ENCODE measurements at regions not wholly inside any gene's neighbourhood (a gene's known extent, or its start where the extent isn't known, plus 50 kb on each side); places are given as distances from the start of the nearest gene placed in this dataset.

DNA sequence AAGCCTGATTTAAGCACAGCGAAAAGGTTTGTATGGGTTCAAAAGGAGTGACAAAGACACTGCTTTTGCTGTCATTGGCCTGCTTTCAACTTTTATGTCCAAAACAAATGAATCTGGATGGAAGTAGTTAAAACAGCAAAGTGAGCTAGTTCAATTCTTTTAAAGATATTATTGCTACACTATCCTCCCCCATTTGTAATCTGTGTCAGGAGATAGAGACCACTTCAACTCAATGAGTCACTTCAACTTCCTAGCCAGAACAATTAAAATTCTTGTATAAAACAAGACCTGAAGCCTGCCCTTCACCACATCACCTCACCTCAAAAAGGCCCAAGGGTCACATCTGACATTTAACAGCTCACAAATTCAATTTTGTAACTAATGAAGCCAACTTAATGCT, 364.1 kb upstream of the LYPLAL1 start:
- no peaks in the 10 kb centered on the region for H3K36me3 Mint-ChIP-seq (ENCODE audit: insufficient read depth)
- ATAC-seq (no peak), DNase-seq (no peak)
- no peaks in the 10 kb centered on the region for H3K4me1 Mint-ChIP-seq (ENCODE audit: low read depth)
- H3K4me3 Mint-ChIP-seq: no peak overlapping the region
- H3K9me3 Mint-ChIP-seq: peaks cover 3% of the 10 kb centered on the region
- H3K27me3 Mint-ChIP-seq (ENCODE audit: low read depth): no peaks in the 10 kb centered on the region

DNA sequence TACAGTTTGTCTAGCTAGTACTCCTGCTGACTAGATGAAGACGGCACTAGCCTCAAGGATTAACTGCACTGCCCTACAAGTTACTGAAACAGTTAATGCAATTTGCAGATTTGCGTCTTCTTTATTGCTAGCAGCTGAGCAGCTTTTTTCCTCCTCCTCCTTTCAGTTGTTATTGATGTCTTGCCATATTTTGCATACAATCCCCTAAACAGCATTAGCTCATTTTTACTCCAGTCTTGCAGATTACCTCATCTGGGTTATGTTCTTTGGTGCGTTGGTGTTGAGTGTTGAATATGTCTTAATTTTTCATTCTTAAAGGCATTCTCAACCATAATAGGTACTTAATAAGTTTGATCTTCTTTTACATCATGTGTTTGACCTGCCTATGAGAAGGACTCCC, 363.4 kb upstream of the LYPLAL1 start:
- ATAC-seq: no peak
- no peaks in the 10 kb centered on the region for H3K4me1 Mint-ChIP-seq (ENCODE audit: low read depth)
- peaks cover 3% of the 10 kb centered on the region for H3K9me3 Mint-ChIP-seq
- H3K4me3 Mint-ChIP-seq: no peak overlapping the region
- H3K27me3 Mint-ChIP-seq (ENCODE audit: low read depth): no peaks in the 10 kb centered on the region
- no peaks in the 10 kb centered on the region for H3K36me3 Mint-ChIP-seq (ENCODE audit: insufficient read depth)
- no peak for DNase-seq

DNA sequence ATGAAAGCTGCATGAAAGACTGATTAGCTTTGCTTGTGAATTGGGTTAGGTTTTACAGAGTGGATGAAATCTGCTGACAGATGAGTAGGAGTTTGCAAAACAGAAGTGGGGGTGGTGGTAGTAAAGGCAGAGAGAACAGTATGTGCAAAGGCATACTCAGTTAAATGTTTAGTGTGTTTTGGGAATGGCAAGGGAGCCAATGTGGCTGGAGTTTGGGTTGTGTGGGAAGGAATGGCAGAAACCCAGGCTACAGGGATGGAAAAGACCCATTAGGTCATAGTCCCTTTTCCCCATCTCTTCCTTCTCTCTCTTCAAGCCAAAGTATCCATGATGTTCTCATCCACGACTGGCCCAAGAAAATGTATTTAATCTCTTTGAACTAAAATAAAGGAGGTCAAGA, 362.2 kb upstream of the LYPLAL1 start:
- no peaks in the 10 kb centered on the region for H3K4me1 Mint-ChIP-seq (ENCODE audit: low read depth)
- no peak overlapping the region for H3K4me3 Mint-ChIP-seq
- H3K27me3 Mint-ChIP-seq (ENCODE audit: low read depth): no peaks in the 10 kb centered on the region
- H3K9me3 Mint-ChIP-seq: peaks cover 3% of the 10 kb centered on the region
- DNase-seq: no peak
- H3K36me3 Mint-ChIP-seq (ENCODE audit: insufficient read depth): no peaks in the 10 kb centered on the region
- ATAC-seq: no peak

DNA sequence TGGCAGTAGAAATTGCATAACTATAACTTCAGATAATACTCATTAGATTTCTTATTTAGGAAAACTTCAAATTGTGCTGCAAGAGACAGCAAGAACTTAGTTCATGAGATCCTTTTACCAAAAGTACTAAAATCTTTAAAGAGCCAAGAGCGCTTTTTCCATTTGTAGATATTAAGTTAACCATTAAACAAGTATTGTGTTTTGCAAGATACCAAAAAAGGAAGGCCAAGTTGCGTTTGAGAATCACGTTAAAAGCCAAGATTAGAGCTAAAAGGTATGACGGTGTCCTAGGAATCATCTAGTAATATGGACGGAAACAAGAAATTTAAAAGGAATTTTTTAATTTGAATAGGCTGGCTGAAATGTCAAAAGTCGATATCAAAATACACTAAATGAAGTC, 361.3 kb upstream of the LYPLAL1 start:
- no peaks in the 10 kb centered on the region for H3K27me3 Mint-ChIP-seq (ENCODE audit: low read depth)
- H3K36me3 Mint-ChIP-seq (ENCODE audit: insufficient read depth): no peaks in the 10 kb centered on the region

DNA sequence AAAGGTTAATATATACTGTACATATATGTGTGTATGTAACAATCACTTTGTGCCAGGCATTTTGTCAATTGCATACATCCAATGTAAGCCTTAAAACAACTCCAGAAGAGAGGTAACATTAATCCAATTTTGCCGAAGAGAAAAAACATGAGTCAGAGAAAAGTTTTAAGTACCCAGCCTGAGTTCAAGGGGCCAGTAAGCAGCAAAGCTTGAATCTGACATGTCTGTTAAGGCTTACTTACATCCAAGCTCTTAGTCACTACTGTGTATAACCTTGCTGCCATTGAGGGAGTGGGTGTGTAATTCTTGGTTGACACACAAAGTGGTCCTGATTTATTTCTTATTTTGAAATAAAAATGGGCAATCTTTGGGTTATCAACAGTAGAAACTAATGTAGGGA, 360.4 kb upstream of the LYPLAL1 start:
- no peaks in the 10 kb centered on the region for H3K36me3 Mint-ChIP-seq (ENCODE audit: insufficient read depth)
- ATAC-seq (no peak), DNase-seq (no peak)
- H3K9me3 Mint-ChIP-seq: peaks cover 3% of the 10 kb centered on the region
- no peaks in the 10 kb centered on the region for H3K4me1 Mint-ChIP-seq (ENCODE audit: low read depth)
- no peaks in the 10 kb centered on the region for H3K27me3 Mint-ChIP-seq (ENCODE audit: low read depth)
- H3K4me3 Mint-ChIP-seq: no peak overlapping the region

More for the DNA sequence above, 361.3 kb upstream of the LYPLAL1 start:
- no peak for ATAC-seq
- Mint-ChIP-seq H3K4me3 (no peak overlapping the region), H3K9me3 (peaks cover 3% of the 10 kb centered on the region), H3K4me1 (ENCODE audit: low read depth) (no peaks in the 10 kb centered on the region)
- DNase-seq: no peak

DNA sequence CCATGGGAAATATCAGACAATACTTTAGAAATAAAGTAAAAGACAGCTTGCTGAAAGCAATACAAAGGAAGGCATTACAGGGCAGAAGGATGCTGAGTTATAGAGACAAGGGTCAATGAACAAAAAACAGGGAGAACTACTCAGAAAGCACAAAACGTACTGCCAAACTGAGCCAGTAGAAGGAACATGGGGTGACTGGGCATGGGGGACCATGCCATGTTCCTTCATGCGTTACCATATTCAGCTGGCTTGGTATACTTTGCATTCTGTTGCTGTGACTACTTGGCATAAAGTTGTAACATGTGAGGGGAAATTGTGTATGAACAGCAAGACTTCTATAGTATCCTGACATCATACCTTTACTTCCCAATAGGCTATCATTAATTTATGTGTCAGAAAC, 358.6 kb upstream of the LYPLAL1 start:
- Mint-ChIP-seq H3K27me3 (ENCODE audit: low read depth) (no peaks in the 10 kb centered on the region), H3K36me3 (ENCODE audit: insufficient read depth) (no peaks in the 10 kb centered on the region), H3K4me1 (ENCODE audit: low read depth) (no peaks in the 10 kb centered on the region), H3K9me3 (no peaks in the 10 kb centered on the region), H3K4me3 (no peak overlapping the region)
- DNase-seq (no peak), ATAC-seq (no peak)

DNA sequence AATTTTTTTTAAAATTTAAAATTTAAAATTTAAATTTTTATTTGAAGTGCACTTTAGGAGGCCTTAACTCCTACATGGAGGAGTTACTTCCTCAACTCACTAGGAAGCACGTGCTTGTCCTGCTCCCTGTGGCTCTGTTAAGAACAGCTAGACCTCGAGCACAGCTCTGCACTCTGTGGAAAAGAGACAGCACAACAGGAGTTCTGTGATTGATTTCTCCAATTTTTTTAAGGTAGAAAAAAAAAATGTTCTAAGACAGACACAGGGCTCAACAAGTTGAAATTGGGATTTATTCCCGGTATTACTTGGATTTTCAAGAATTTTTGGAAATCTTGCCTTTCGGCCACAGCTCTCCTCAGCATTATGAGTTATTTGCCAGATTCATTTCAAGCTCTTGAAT, 356.6 kb upstream of the LYPLAL1 start:
- Mint-ChIP-seq H3K27me3 (ENCODE audit: low read depth) (no peaks in the 10 kb centered on the region), H3K9me3 (no peaks in the 10 kb centered on the region), H3K4me3 (no peak overlapping the region), H3K4me1 (ENCODE audit: low read depth) (no peaks in the 10 kb centered on the region), H3K36me3 (ENCODE audit: insufficient read depth) (no peaks in the 10 kb centered on the region)
- ATAC-seq (no peak), DNase-seq (no peak)

DNA sequence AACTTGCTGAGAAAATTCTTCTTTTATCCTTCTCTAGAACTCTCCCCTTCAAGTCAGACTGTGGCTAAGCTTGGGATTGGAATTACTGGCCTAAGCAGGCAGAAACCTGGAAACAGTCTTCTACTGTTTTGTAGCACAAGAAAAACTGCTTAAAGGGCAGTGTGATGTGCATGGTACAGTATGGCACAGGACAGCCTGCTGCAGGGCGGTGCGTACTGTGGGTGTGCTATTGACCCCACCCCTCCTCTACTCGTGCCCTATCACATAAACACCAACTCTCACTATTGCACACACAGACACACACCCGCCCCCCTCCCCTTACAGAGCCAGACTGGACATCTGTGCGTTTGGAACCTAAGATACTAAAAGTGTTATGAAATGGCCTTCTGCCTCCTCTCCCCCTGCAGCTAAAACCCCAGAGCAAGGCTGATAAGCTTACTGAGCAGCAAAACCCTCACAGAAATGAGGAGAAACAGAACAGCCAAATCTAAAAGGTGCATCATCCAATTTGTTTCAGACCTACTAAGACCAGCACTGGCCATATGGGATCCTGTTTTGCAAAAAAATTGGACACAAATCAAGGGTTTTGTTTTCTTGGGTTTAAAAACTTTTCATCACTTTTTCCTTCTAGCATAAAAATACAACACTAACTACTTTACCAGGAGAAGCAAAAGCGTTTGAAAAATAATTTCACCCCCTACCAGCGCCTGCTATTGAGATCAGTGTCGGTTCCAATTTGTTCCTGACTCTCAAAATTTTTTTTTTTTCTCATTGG, 355.8 kb upstream of the LYPLAL1 start:
- Mint-ChIP-seq H3K4me1 (ENCODE audit: low read depth) (no peaks in the 10 kb centered on the region), H3K27me3 (ENCODE audit: low read depth) (no peaks in the 10 kb centered on the region), H3K9me3 (no peaks in the 10 kb centered on the region), H3K36me3 (ENCODE audit: insufficient read depth) (no peaks in the 10 kb centered on the region), H3K4me3 (no peak overlapping the region)
- DNase-seq (no peak), ATAC-seq (no peak)

DNA sequence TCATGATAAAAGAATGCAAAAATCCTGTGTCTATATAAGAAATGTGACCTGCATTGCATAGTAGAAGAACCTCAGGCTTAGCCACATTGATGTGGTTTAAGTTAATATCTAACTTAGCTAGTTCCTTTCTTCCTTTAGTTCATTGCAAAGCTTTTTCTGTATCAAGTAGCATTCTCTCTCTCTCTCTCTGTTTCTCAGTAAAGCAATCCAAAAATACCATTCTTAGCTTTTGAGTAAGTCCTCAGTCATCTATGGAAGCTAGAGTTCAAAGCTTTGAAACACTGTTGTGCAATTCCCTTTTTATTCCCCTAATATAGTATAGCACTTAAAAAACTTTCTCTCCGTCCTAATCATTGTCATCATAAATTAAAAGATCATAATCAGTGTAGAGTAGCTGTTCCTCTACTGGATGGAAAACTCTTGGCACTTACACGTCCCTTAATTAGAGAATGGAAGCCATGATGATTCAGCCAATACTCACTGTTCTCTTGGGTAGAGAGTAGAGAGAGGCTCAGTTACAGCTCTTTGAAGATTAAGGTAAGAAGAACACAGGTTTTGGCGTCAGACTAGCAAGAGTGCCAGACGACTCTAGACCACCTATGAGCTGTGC, 350.3 kb upstream of the LYPLAL1 start:
- Mint-ChIP-seq H3K36me3 (ENCODE audit: insufficient read depth) (no peaks in the 10 kb centered on the region), H3K4me1 (ENCODE audit: low read depth) (no peaks in the 10 kb centered on the region), H3K4me3 (no peak overlapping the region), H3K9me3 (no peaks in the 10 kb centered on the region), H3K27me3 (ENCODE audit: low read depth) (no peaks in the 10 kb centered on the region)
- no peak for ATAC-seq
- DNase-seq: no peak

DNA sequence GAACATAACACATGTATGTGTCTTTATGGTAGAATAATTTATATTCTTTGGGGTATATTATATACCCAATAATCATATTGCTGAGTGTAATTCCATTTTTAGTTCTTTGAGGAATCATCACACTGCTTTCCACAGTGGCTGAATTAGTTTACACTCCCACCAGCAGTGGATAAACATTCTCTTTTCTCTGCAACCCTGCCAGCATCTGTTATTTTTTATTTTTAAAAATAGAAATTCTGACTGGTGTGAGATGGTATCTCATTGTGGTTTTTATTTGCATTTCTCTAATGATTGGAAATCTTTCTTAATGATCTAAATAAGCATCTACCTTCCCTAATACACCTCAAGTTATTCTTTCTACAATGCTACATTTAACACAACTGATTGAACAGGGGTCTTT, 346.2 kb upstream of the LYPLAL1 start:
- no peaks in the 10 kb centered on the region for H3K9me3 Mint-ChIP-seq
- ATAC-seq (no peak), DNase-seq (no peak)
- no peaks in the 10 kb centered on the region for H3K36me3 Mint-ChIP-seq (ENCODE audit: insufficient read depth)
- no peaks in the 10 kb centered on the region for H3K4me1 Mint-ChIP-seq (ENCODE audit: low read depth)
- no peaks in the 10 kb centered on the region for H3K27me3 Mint-ChIP-seq (ENCODE audit: low read depth)
- H3K4me3 Mint-ChIP-seq: no peak overlapping the region

DNA sequence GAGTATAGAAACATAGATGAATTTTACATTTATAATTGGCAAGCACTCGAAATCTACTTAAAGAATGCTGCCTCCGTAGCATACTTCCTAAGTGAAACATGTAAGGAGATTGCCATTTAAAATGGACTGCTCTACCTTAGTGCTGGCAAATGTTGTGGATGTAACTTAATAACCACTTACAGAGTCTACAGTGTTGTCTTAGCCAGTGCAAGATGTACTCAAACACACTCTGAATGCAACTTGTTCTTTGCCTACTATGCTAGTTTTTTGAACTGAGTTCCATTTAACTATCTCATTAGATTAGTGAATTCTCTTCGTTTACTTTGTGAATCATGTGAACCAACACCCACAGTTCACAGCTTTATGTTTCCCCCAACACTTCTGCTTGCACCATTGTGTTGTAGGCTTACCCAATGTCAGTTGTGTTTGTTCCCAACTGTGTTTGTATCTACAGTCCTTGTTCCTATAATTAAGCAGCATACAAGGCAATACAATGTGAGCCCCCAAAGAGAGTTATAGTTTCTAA, 345.5 kb upstream of the LYPLAL1 start:
- ATAC-seq (no peak), DNase-seq (no peak)
- Mint-ChIP-seq H3K27me3 (ENCODE audit: low read depth) (no peaks in the 10 kb centered on the region), H3K4me3 (no peak overlapping the region), H3K9me3 (no peaks in the 10 kb centered on the region), H3K4me1 (ENCODE audit: low read depth) (no peaks in the 10 kb centered on the region), H3K36me3 (ENCODE audit: insufficient read depth) (no peaks in the 10 kb centered on the region)

DNA sequence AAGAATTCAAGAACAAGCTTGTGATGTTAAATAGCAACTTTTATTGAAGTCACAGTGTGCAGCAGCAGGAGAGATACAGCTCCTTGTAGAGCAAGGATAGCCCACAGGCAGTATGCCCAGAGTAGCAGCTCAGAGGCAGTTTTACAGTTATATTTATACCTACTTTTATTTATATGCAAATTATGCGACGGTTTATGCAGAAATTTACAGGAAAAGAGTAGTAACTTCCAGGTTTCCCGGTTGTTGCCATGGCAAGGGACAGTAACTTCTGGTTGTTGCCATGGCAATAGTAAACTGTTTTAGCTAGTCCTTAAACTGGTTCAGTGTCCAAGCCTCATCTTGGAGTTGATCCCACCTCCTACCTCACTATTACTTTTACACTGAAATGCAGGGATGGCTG, 344.6 kb upstream of the LYPLAL1 start:
- ATAC-seq: no peak
- no peaks in the 10 kb centered on the region for H3K9me3 Mint-ChIP-seq

DNA sequence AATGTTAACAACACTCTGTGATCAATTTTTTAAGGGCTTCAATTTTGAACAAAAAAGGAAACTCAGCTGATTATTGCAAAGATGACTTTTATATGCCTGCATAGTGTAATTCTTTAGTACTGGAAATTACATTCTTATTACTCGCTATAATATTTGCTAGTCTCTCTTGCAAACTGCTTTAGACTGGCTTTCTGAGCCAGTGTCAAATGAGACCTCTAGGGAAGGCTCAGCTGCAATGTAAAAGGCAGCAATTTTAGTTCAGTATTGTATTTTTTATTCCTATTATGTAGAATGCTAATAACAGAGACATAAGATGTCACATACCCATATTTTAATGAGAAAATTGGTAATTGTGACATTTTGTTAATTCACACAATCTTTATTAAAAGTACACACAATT, 338.1 kb upstream of the LYPLAL1 start:
- Mint-ChIP-seq H3K27me3 (ENCODE audit: low read depth) (no peaks in the 10 kb centered on the region), H3K36me3 (ENCODE audit: insufficient read depth) (no peaks in the 10 kb centered on the region), H3K9me3 (peaks cover 4% of the 10 kb centered on the region), H3K4me1 (ENCODE audit: low read depth) (no peaks in the 10 kb centered on the region), H3K4me3 (no peak overlapping the region)
- no peak for ATAC-seq
- DNase-seq: no peak

More for the DNA sequence above, 344.6 kb upstream of the LYPLAL1 start:
- Mint-ChIP-seq H3K4me3 (no peak overlapping the region), H3K27me3 (ENCODE audit: low read depth) (no peaks in the 10 kb centered on the region), H3K36me3 (ENCODE audit: insufficient read depth) (no peaks in the 10 kb centered on the region), H3K4me1 (ENCODE audit: low read depth) (no peaks in the 10 kb centered on the region)
- no peak for DNase-seq

DNA sequence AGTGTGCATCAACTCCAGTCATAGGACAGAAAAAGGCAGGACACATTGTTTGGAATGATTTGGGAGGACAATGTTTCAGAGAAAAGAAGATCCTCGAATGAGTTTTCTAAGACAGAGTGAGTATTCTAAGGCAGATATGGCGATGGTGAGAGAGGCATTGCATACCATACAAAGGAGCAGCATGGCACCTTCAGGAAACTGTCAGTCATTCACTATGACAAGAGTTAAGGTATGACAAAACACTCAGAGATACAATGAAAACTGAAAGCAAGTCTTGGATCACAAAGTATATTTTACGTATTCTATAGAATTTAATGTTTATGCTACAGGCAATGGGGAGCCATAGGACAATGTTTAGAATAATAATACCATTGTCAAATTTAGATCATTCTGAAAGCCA, 337.4 kb upstream of the LYPLAL1 start:
- H3K9me3 Mint-ChIP-seq: peaks cover 4% of the 10 kb centered on the region
- ATAC-seq: no peak
- DNase-seq: no peak
- H3K36me3 Mint-ChIP-seq (ENCODE audit: insufficient read depth): no peaks in the 10 kb centered on the region
- H3K27me3 Mint-ChIP-seq (ENCODE audit: low read depth): no peaks in the 10 kb centered on the region
- H3K4me1 Mint-ChIP-seq (ENCODE audit: low read depth): no peaks in the 10 kb centered on the region
- no peak overlapping the region for H3K4me3 Mint-ChIP-seq

DNA sequence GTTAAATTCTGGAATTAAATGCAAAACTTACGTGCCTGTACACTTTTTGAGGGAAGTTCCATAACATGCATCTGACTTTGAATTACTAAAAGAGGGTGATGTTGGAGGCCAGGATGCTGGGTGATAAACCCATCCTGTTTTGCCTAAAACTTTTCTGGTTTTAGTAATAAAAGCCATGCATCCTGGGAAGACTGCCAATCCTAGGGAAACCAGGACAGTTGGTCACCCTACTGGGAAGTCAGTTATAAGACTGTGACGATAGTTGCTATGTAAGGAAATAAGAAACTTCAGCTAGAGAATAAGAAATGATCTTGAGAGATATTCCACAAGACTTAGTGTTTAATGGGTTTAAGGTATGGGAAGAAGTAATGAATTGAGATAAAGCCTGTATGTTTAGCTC, 336.6 kb upstream of the LYPLAL1 start:
- Mint-ChIP-seq H3K27me3 (ENCODE audit: low read depth) (no peaks in the 10 kb centered on the region), H3K4me1 (ENCODE audit: low read depth) (no peaks in the 10 kb centered on the region)

More for the DNA sequence above, 336.6 kb upstream of the LYPLAL1 start:
- H3K9me3 Mint-ChIP-seq: peaks cover 4% of the 10 kb centered on the region
- no peak overlapping the region for H3K4me3 Mint-ChIP-seq
- no peak for DNase-seq
- H3K36me3 Mint-ChIP-seq (ENCODE audit: insufficient read depth): no peaks in the 10 kb centered on the region
- no peak for ATAC-seq
